ENCODE measurements at regions not wholly inside any gene's neighbourhood (a gene's known extent, or its start where the extent isn't known, plus 50 kb on each side); places are given as distances from the start of the nearest gene placed in this dataset.

DNA sequence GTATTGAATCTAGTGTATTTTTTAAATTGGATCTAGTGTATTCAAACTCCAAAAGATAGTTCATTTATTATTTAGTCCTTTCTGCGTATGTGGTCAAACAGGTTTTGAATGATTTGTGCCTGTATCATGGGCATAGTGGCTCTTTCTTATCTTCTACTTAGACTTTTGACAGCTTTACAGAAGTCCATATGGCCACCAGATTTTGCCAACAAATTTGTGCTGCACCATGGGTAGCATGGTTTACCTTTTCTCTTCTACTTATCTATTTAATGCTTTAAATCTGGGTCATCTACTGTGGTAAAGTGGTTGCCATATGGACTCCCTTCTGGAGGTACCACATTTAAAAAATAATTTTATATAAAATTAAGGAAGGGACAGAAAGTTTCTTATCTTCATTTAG, 66.9 kb upstream of the CADM2 start:
- TF ChIP-seq, protein P1, sequence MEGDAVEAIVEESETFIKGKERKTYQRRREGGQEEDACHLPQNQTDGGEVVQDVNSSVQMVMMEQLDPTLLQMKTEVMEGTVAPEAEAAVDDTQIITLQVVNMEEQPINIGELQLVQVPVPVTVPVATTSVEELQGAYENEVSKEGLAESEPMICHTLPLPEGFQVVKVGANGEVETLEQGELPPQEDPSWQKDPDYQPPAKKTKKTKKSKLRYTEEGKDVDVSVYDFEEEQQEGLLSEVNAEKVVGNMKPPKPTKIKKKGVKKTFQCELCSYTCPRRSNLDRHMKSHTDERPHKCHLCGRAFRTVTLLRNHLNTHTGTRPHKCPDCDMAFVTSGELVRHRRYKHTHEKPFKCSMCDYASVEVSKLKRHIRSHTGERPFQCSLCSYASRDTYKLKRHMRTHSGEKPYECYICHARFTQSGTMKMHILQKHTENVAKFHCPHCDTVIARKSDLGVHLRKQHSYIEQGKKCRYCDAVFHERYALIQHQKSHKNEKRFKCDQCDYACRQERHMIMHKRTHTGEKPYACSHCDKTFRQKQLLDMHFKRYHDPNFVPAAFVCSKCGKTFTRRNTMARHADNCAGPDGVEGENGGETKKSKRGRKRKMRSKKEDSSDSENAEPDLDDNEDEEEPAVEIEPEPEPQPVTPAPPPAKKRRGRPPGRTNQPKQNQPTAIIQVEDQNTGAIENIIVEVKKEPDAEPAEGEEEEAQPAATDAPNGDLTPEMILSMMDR (conservative IDR thresholded peaks at IDR 0.05) = no peak
- TF ChIP-seq ZFX (IDR thresholded peaks at IDR 0.05) = no peak
- no peak overlapping the region for H3K27ac ChIP-seq

DNA sequence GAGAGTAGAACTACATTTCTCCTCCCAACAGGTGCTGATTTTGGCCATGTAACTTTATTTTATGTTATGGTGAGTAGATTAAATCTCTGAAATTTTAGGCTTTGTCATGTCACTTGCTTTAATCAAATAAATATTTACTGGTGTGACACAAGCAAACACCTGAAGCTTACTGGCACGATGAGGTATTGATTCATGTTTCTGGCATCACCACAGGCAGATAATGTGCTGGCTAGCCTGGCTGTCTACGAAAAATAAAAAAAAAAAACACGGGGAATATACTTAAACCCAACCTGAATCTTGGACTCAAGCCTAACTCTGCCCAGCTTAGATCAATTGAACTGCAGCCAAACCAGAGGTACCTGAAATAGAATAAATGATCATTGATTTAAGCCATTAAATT, 65.6 kb upstream of the CADM2 start:
- no peak for TF ChIP-seq ZFX (IDR thresholded peaks at IDR 0.05)
- TF ChIP-seq, protein P1 (conservative IDR thresholded peaks at IDR 0.05) = no peak
- no peak overlapping the region for H3K27ac ChIP-seq

DNA sequence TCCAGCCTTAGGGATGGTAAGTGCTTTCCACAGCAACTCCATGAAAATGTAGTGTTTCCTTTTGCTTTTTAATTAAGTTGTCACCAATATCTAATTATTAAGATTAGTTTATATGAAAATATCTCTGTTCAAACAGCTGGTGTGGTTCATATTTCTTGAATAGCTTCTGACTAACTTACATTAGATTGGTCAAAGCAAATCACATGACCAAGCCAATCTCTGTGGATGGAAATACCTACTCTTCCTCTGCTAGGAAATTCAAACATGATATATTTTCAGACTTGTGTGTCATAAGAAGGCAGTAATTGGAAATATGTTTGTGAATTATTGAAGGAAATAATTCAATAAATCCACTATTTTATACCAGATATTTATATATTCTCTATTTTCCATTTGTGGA, 54.6 kb upstream of the CADM2 start:
- no peak overlapping the region for H3K27ac ChIP-seq
- TF ChIP-seq, protein P1 (conservative IDR thresholded peaks at IDR 0.05) = no peak
- TF ChIP-seq ZFX (IDR thresholded peaks at IDR 0.05) = no peak

DNA sequence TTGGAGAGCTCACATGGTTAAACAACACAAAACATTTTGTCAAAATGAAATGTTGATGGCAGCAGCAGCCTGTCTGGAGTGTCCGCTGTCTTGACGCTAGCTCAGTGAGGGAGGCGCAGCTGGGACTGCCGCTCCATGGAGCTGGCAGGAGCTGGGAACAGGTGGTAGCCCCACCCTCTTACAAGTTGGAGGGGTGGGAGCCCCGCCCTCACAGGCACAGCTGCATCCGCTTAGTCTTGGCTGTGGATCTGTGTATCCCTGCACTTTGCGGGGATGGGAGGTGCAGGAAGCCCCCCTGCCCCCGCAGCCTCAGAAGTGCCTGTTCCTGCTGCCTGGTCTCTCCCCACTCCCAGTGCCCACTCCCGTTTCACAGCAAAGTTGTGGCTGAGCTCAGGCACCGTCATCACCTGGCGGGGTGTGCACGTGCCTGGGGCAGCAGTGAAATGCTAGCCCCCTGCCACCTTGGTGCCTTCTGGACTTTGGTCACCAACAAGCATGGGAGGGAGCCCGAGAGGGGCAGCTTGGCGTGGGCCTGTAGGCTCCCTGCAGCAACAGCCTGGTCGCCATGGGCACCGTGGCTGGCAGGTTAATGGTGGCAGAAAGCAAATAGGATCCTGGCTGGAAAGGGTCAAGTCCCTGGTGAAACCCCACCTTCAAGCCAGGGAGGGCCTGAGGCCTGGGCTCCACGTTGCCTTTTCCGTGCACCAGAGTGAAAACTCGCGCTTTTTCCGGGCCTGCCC, 53.8 kb upstream of the CADM2 start:
- H3K27ac ChIP-seq = no peak overlapping the region
- TF ChIP-seq, protein P1 (conservative IDR thresholded peaks at IDR 0.05) = no peak
- TF ChIP-seq ZFX (IDR thresholded peaks at IDR 0.05) = no peak

DNA sequence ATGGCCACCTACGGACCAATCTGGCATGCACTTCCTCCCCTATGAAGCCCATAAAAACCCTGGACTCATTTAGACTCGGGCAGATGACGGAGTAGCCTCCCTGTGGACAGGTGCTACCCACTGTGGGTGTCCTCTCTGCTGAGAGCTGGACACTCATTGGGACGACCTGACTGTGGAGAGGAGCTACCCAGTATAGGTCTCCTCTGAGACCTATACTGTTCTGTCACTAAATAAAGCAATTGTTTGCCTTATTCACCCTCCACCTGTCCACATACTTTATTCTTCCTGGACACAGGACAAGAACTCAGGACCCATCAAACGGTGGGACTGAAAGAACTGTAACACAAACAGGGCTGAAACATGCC, 53.3 kb upstream of the CADM2 start:
- TF ChIP-seq, protein P1 (conservative IDR thresholded peaks at IDR 0.05) = no peak
- TF ChIP-seq ZFX (IDR thresholded peaks at IDR 0.05) = no peak
- no peak overlapping the region for H3K27ac ChIP-seq

DNA sequence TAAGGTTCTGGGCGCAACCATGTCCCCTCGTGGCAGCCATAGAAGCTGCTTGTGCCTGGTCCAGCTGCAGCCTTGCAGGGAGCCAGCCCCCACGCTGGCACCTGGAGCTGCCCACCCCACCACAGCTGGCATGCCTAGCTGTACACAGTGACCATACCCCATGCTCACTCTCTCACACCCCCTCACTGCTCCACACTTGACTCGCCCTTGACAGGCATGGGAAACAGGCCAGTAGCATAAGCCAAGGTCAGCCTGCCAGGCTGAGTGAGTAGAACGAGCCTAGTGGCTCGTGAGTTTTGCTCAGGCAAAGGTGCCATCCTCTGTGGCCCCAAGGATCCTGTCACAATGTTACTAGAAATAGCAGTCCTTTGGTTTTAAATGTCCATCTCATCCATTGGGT, 52.7 kb upstream of the CADM2 start:
- no peak for TF ChIP-seq ZFX (IDR thresholded peaks at IDR 0.05)
- TF ChIP-seq, protein P1 (conservative IDR thresholded peaks at IDR 0.05) = no peak
- H3K27ac ChIP-seq = no peak overlapping the region
